ENCODE measurements at regions not wholly inside any gene's neighbourhood (a gene's known extent, or its start where the extent isn't known, plus 50 kb on each side); places are given as distances from the start of the nearest gene placed in this dataset.

DNA sequence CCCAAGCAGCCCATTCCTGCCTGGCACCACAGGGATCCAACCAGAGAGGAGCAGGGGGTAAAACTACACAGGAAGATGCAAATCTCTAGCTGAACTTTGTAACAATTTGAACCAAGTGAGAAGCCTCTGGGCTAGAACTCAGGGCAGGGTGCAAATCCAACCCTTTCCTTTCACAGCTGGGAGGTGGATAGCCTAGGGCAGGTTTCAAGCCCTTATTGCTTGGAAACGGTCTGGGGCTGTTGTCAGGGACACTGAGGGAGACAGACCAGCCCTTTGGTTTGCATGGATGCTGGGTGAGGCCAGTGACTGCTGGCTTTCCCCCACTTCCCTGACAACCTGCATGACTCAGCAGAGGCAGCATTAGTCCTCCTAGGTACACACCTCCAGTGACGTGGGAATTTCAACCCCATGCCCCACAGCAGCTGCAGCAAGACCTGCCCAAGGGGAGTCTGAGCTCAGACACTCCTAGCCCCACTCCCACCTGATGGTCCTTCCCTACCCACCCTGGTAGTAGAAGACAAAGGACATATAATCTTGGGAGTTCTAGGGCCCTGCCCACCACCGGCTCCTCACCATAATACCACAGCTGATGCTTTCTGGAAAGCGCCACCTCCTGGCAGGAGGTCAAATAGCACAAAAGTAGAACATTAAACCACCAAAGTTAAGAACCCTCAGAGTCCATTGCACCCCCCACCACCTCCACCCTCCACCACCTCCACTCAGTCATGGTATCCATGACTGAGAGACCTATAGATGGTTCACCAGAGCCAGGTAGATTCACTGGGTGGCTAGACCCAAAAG lies 797.7 kb upstream of the MAN1A1 start:
- Histone ChIP-seq H3K4me1 (ENCODE audit: low read depth, poor library complexity, severe bottlenecking) (no peaks in the 10 kb centered on the region), H2AFZ (ENCODE audit: low read depth) (no peak overlapping the region), H3K27me3 (ENCODE audit: insufficient read depth, low read depth) (no peaks in the 10 kb centered on the region), H3K79me2 (ENCODE audit: insufficient read depth, low read depth) (no peaks in the 10 kb centered on the region), H3K4me2 (no peak overlapping the region), H3K27ac (no peak overlapping the region), H3K9ac (no peak overlapping the region), H3K36me3 (ENCODE audit: insufficient read depth) (no peaks in the 10 kb centered on the region), H3K4me3 (IDR thresholded peaks at IDR 0.05; ENCODE audit: insufficient read depth, low read depth, low read length) (no peak overlapping the region), H4K20me1 (ENCODE audit: insufficient read depth) (no peaks in the 10 kb centered on the region)
- TF ChIP-seq, protein P1, sequence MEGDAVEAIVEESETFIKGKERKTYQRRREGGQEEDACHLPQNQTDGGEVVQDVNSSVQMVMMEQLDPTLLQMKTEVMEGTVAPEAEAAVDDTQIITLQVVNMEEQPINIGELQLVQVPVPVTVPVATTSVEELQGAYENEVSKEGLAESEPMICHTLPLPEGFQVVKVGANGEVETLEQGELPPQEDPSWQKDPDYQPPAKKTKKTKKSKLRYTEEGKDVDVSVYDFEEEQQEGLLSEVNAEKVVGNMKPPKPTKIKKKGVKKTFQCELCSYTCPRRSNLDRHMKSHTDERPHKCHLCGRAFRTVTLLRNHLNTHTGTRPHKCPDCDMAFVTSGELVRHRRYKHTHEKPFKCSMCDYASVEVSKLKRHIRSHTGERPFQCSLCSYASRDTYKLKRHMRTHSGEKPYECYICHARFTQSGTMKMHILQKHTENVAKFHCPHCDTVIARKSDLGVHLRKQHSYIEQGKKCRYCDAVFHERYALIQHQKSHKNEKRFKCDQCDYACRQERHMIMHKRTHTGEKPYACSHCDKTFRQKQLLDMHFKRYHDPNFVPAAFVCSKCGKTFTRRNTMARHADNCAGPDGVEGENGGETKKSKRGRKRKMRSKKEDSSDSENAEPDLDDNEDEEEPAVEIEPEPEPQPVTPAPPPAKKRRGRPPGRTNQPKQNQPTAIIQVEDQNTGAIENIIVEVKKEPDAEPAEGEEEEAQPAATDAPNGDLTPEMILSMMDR (conservative IDR thresholded peaks at IDR 0.05; ENCODE audit: low read depth, low read length) = no peak; the same call in 1 of the 2 replicates

DNA sequence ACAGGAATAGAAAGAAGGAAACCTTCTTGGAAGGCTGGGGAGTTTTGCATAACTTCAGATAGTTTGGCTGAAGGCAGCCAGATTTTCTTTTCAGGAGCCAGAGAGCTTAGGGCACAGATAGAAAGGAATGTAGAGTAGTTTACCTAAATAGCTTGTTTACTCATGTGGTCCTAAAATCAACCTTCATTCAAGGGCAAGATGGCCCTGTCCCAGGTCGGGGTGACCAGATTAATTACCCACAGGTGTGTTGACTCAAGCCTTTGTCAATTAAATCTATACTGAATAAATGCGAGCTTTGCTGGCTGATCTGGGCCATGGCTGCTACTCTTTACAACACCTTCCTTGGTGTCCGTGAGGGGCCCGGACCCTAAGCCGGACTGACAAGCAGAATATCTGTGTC lies 792.0 kb upstream of the MAN1A1 start:
- no peaks in the 10 kb centered on the region for H3K36me3 ChIP-seq (ENCODE audit: insufficient read depth)

DNA sequence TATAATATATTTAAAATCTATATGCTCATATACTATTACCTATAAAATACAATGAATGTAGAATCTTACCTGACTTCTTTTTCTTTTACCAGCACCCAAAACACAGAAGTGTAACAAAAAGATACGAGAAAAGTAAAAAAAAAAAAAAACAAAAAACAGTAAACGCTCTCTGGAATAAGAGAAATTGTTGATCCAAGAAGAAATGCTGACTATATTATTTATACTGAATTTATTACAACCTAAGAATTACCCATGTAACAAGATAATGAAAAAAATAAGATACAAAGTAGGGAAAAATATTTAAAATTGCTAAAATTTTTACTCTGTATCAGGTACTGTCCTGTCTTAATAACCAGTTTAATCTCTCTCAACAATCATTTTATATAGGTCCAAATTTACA lies 787.9 kb upstream of the MAN1A1 start:
- H3K4me1 ChIP-seq (ENCODE audit: low read depth, poor library complexity, severe bottlenecking) = no peaks in the 10 kb centered on the region
- no peaks in the 10 kb centered on the region for H3K79me2 ChIP-seq (ENCODE audit: insufficient read depth, low read depth)
- no peaks in the 10 kb centered on the region for H3K27me3 ChIP-seq (ENCODE audit: insufficient read depth, low read depth)
- no peaks in the 10 kb centered on the region for H4K20me1 ChIP-seq (ENCODE audit: insufficient read depth)
- H3K4me3 ChIP-seq (IDR thresholded peaks at IDR 0.05; ENCODE audit: insufficient read depth, low read depth, low read length) = no peak overlapping the region
- H3K27ac ChIP-seq = no peak overlapping the region
- H3K9ac ChIP-seq = no peak overlapping the region
- no peak overlapping the region for H2AFZ ChIP-seq (ENCODE audit: low read depth)
- no peaks in the 10 kb centered on the region for H3K36me3 ChIP-seq (ENCODE audit: insufficient read depth)
- TF ChIP-seq, protein P1 (conservative IDR thresholded peaks at IDR 0.05; ENCODE audit: low read depth, low read length) = no peak
- H3K4me2 ChIP-seq = no peak overlapping the region

More for the DNA sequence above, 792.0 kb upstream of the MAN1A1 start:
- H4K20me1 ChIP-seq (ENCODE audit: insufficient read depth) = no peaks in the 10 kb centered on the region
- no peaks in the 10 kb centered on the region for H3K27me3 ChIP-seq (ENCODE audit: insufficient read depth, low read depth)
- H3K4me1 ChIP-seq (ENCODE audit: low read depth, poor library complexity, severe bottlenecking) = no peaks in the 10 kb centered on the region
- H3K4me3 ChIP-seq (IDR thresholded peaks at IDR 0.05; ENCODE audit: insufficient read depth, low read depth, low read length) = no peak overlapping the region
- no peaks in the 10 kb centered on the region for H3K79me2 ChIP-seq (ENCODE audit: insufficient read depth, low read depth)
- TF ChIP-seq, protein P1 (conservative IDR thresholded peaks at IDR 0.05; ENCODE audit: low read depth, low read length) = no peak
- no peak overlapping the region for H3K4me2 ChIP-seq
- H2AFZ ChIP-seq (ENCODE audit: low read depth) = no peak overlapping the region
- H3K9ac ChIP-seq = no peak overlapping the region
- H3K27ac ChIP-seq = no peak overlapping the region

DNA sequence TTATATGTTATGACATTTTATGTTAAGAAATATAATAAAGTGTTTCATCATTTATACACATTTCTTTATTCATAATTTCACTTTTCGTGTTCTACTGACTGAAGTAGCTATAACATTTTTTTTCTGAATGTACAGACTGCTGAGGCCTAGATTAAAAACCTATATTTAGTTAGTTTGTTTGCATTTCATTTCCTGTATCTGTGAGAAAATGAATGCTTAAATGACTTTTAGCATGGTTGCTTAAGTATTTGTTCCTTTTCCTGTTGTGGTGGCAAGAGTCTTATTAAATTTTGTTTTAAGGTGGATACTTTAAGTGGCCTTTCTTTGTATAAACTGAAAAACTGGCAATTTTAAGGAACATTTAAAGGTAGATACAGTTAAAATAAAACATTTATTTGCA lies 779.7 kb upstream of the MAN1A1 start:
- TF ChIP-seq, protein P1 (conservative IDR thresholded peaks at IDR 0.05; ENCODE audit: low read depth, low read length) = no peak
- Histone ChIP-seq H3K4me2 (no peak overlapping the region), H4K20me1 (ENCODE audit: insufficient read depth) (no peaks in the 10 kb centered on the region), H3K79me2 (ENCODE audit: insufficient read depth, low read depth) (no peaks in the 10 kb centered on the region), H3K27me3 (ENCODE audit: insufficient read depth, low read depth) (no peaks in the 10 kb centered on the region), H3K4me3 (IDR thresholded peaks at IDR 0.05; ENCODE audit: insufficient read depth, low read depth, low read length) (no peak overlapping the region), H3K27ac (no peak overlapping the region), H3K9ac (no peak overlapping the region), H2AFZ (ENCODE audit: low read depth) (no peak overlapping the region), H3K4me1 (ENCODE audit: low read depth, poor library complexity, severe bottlenecking) (no peaks in the 10 kb centered on the region), H3K36me3 (ENCODE audit: insufficient read depth) (no peaks in the 10 kb centered on the region)

Measured in KMS-11 (cell line).